Activated naive CD8-positive, alpha-beta T cell treated with anti-CD3 and anti-CD28 coated beads for 36 hours (primary cell): ENCODE measurements at regions not wholly inside any gene's neighbourhood (a gene's known extent, or its start where the extent isn't known, plus 50 kb on each side); places are given as distances from the start of the nearest gene placed in this dataset.

Experiments used
- DNase-seq: peaks from one replicate; pipeline ENCODE4 v3.0.0; 2021
- H3K27ac Mint-ChIP-seq: one replicate; pipeline ENCODE4 v1.8.0; 2022; ENCODE audit warnings: mild to moderate bottlenecking, moderate library complexity, mixed read lengths
- H3K27me3 Mint-ChIP-seq: one replicate; pipeline ENCODE4 v1.8.0; 2022; ENCODE audit warnings: mild to moderate bottlenecking, mixed read lengths
- H3K36me3 Mint-ChIP-seq: one replicate; pipeline ENCODE4 v1.8.0; 2021; ENCODE audit warnings: mild to moderate bottlenecking, mixed read lengths
- H3K4me1 Mint-ChIP-seq: one replicate; pipeline ENCODE4 v1.8.0; 2021; ENCODE audit warnings: mixed read lengths
- H3K4me3 Mint-ChIP-seq: one replicate; pipeline ENCODE4 v1.8.0; 2022; ENCODE audit warnings: mild to moderate bottlenecking, moderate library complexity, mixed read lengths
- H3K9me3 Mint-ChIP-seq: one replicate; pipeline ENCODE4 v1.8.0; 2022; ENCODE audit warnings: mixed read lengths

GRCh38 chr9:13904311-13904710 lies 409.6 kb downstream of the NFIB start:
- Mint-ChIP-seq H3K4me3 (no peak overlapping the region), H3K36me3 (no peaks in the 10 kb centered on the region), H3K27ac (no peak overlapping the region), H3K27me3 (no peaks in the 10 kb centered on the region), H3K4me1 (no peaks in the 10 kb centered on the region), H3K9me3 (peaks cover 9% of the 10 kb centered on the region)
- no peak for DNase-seq

GRCh38 chr9:13902286-13903066 lies 411.5 kb downstream of the NFIB start:
- H3K27me3 Mint-ChIP-seq = no peaks in the 10 kb centered on the region
- DNase-seq = no peak
- H3K4me1 Mint-ChIP-seq = no peaks in the 10 kb centered on the region
- no peak overlapping the region for H3K27ac Mint-ChIP-seq
- no peak overlapping the region for H3K4me3 Mint-ChIP-seq
- H3K36me3 Mint-ChIP-seq = no peaks in the 10 kb centered on the region
- peaks cover 4% of the 10 kb centered on the region for H3K9me3 Mint-ChIP-seq

GRCh38 chr9:13901176-13901575 lies 412.8 kb downstream of the NFIB start:
- no peak for DNase-seq
- Mint-ChIP-seq H3K4me3 (no peak overlapping the region), H3K27ac (no peak overlapping the region), H3K36me3 (no peaks in the 10 kb centered on the region), H3K4me1 (no peaks in the 10 kb centered on the region), H3K27me3 (no peaks in the 10 kb centered on the region), H3K9me3 (peaks cover 1% of the 10 kb centered on the region)

- no peak for DNase-seq
- Mint-ChIP-seq H3K27ac (no peak overlapping the region), H3K36me3 (no peaks in the 10 kb centered on the region), H3K27me3 (no peaks in the 10 kb centered on the region), H3K4me3 (no peak overlapping the region), H3K9me3 (peaks cover 1% of the 10 kb centered on the region), H3K4me1 (no peaks in the 10 kb centered on the region)
These were observed 413.5 kb downstream of the NFIB start for GRCh38 chr9:13900449-13900848.

GRCh38 chr9:13899924-13900323 lies 414.0 kb downstream of the NFIB start:
- DNase-seq = no peak
- H3K27ac Mint-ChIP-seq = no peak overlapping the region
- H3K9me3 Mint-ChIP-seq = peaks cover 1% of the 10 kb centered on the region
- no peaks in the 10 kb centered on the region for H3K27me3 Mint-ChIP-seq
- no peaks in the 10 kb centered on the region for H3K4me1 Mint-ChIP-seq
- no peak overlapping the region for H3K4me3 Mint-ChIP-seq
- H3K36me3 Mint-ChIP-seq = no peaks in the 10 kb centered on the region

GRCh38 chr9:13898957-13899356 lies 415.0 kb downstream of the NFIB start:
- no peaks in the 10 kb centered on the region for H3K27me3 Mint-ChIP-seq
- H3K27ac Mint-ChIP-seq = no peak overlapping the region
- no peaks in the 10 kb centered on the region for H3K36me3 Mint-ChIP-seq
- H3K4me3 Mint-ChIP-seq = no peak overlapping the region
- peaks cover 2% of the 10 kb centered on the region for H3K9me3 Mint-ChIP-seq
- no peak for DNase-seq
- no peaks in the 10 kb centered on the region for H3K4me1 Mint-ChIP-seq

GRCh38 chr9:13896922-13897835 lies 416.8 kb downstream of the NFIB start:
- Mint-ChIP-seq H3K27ac (no peak overlapping the region), H3K9me3 (peaks cover 3% of the 10 kb centered on the region), H3K27me3 (no peaks in the 10 kb centered on the region), H3K4me1 (no peaks in the 10 kb centered on the region), H3K36me3 (no peaks in the 10 kb centered on the region), H3K4me3 (no peak overlapping the region)
- no peak for DNase-seq

- H3K36me3 Mint-ChIP-seq = no peaks in the 10 kb centered on the region
- H3K9me3 Mint-ChIP-seq = peaks cover 7% of the 10 kb centered on the region
- no peak overlapping the region for H3K27ac Mint-ChIP-seq
- H3K4me1 Mint-ChIP-seq = no peaks in the 10 kb centered on the region
- DNase-seq = no peak
- H3K27me3 Mint-ChIP-seq = no peaks in the 10 kb centered on the region
- H3K4me3 Mint-ChIP-seq = no peak overlapping the region
These were observed 417.9 kb downstream of the NFIB start for GRCh38 chr9:13896047-13896446.

- Mint-ChIP-seq H3K27ac (no peak overlapping the region), H3K4me3 (no peak overlapping the region), H3K9me3 (peaks cover 19% of the 10 kb centered on the region), H3K36me3 (no peaks in the 10 kb centered on the region), H3K4me1 (no peaks in the 10 kb centered on the region), H3K27me3 (no peaks in the 10 kb centered on the region)
- DNase-seq = no peak
These were observed 428.7 kb downstream of the NFIB start for GRCh38 chr9:13885258-13885657.

- Mint-ChIP-seq H3K4me1 (no peaks in the 10 kb centered on the region), H3K36me3 (no peaks in the 10 kb centered on the region), H3K27me3 (no peaks in the 10 kb centered on the region), H3K9me3 (peaks cover 17% of the 10 kb centered on the region), H3K4me3 (no peak overlapping the region), H3K27ac (no peak overlapping the region)
- no peak for DNase-seq
These were observed 434.0 kb downstream of the NFIB start for GRCh38 chr9:13879981-13880380.

GRCh38 chr9:13879011-13879410 lies 434.9 kb downstream of the NFIB start:
- Mint-ChIP-seq H3K4me3 (no peak overlapping the region), H3K27ac (no peak overlapping the region), H3K27me3 (no peaks in the 10 kb centered on the region), H3K9me3 (peaks cover 14% of the 10 kb centered on the region), H3K4me1 (no peaks in the 10 kb centered on the region), H3K36me3 (no peaks in the 10 kb centered on the region)
- no peak for DNase-seq

- Mint-ChIP-seq H3K9me3 (peaks cover 17% of the 10 kb centered on the region), H3K36me3 (no peaks in the 10 kb centered on the region), H3K27ac (no peak overlapping the region), H3K27me3 (no peaks in the 10 kb centered on the region), H3K4me3 (no peak overlapping the region), H3K4me1 (no peaks in the 10 kb centered on the region)
- DNase-seq = no peak
These were observed 435.7 kb downstream of the NFIB start for GRCh38 chr9:13878241-13878711.

- Mint-ChIP-seq H3K4me1 (no peaks in the 10 kb centered on the region), H3K4me3 (no peak overlapping the region), H3K27ac (no peak overlapping the region), H3K27me3 (no peaks in the 10 kb centered on the region), H3K36me3 (no peaks in the 10 kb centered on the region), H3K9me3 (peaks cover 15% of the 10 kb centered on the region)
- DNase-seq = no peak
These were observed 437.2 kb downstream of the NFIB start for GRCh38 chr9:13876741-13877140.

- Mint-ChIP-seq H3K27ac (no peak overlapping the region), H3K27me3 (no peaks in the 10 kb centered on the region), H3K4me1 (no peaks in the 10 kb centered on the region), H3K4me3 (no peak overlapping the region), H3K36me3 (no peaks in the 10 kb centered on the region), H3K9me3 (peaks cover 20% of the 10 kb centered on the region)
- no peak for DNase-seq
These were observed 440.7 kb downstream of the NFIB start for GRCh38 chr9:13873203-13873602.

GRCh38 chr9:13868336-13868735 lies 445.6 kb downstream of the NFIB start:
- Mint-ChIP-seq H3K36me3 (no peaks in the 10 kb centered on the region), H3K4me3 (no peak overlapping the region), H3K27me3 (no peaks in the 10 kb centered on the region), H3K9me3 (peaks cover 11% of the 10 kb centered on the region), H3K4me1 (no peaks in the 10 kb centered on the region), H3K27ac (no peak overlapping the region)
- no peak for DNase-seq
